ENCODE measurements at regions not wholly inside any gene's neighbourhood (a gene's known extent, or its start where the extent isn't known, plus 50 kb on each side); places are given as distances from the start of the nearest gene placed in this dataset.

DNA sequence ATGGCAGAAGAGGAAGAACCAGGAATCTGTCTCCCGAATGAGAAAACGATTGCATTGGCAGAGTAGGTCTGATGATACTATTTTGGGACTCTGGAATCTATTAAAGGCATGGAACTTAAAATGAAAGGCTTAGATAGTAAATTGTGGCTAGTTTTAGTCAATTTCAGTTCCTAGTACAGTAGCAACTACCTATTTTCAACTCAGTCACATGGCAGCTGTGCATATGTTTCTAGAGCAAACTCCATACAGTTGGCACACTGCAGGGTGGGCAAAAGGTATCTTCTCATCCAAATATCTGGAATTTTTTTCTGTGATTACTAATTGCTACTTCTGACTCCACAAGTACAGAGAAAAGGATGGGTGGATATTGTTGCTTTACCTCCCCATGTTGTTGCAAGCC is 663.6 kb downstream of the PCDH7 start:
- no peak for TF ChIP-seq POLR2AphosphoS5 (IDR thresholded peaks at IDR 0.05; ENCODE audit: low read depth, low read length)
- no peak for TF ChIP-seq YY1 (IDR thresholded peaks at IDR 0.05; ENCODE audit: extremely low read depth, insufficient replicate concordance, low read depth, low read length)
- TF ChIP-seq POLR2A (IDR thresholded peaks at IDR 0.05; ENCODE audit: borderline replicate concordance, extremely low read depth, insufficient read depth, insufficient read length) = no peak
- no peak for TF ChIP-seq EZH2 (IDR thresholded peaks at IDR 0.05)
- TF ChIP-seq JUND (IDR thresholded peaks at IDR 0.05) = no peak
- TF ChIP-seq SIN3A (IDR thresholded peaks at IDR 0.05; ENCODE audit: low read depth) = no peak

Measured in HCT116 (cell line).